ENCODE measurements at regions not wholly inside any gene's neighbourhood (a gene's known extent, or its start where the extent isn't known, plus 50 kb on each side); places are given as distances from the start of the nearest gene placed in this dataset.

DNA sequence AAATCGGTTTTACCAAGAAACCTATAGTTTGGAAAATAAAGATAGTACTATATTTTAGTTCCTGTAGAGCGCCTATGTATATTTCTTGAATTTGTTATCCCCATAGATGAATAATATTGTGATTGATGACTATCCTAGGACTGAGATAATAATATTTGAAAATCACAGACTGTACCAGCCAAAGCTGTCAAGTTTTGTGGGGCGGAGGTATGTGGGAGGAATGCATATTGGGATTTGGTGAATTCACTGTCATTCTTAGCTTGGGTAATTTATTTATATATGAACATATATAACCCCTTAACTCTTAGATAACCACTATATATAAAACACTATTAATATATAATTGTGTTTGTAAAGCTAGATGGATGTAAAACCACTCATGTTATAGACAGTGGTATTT lies 205.5 kb upstream of the ARSJ start:
- no peak for DNase-seq

DNA sequence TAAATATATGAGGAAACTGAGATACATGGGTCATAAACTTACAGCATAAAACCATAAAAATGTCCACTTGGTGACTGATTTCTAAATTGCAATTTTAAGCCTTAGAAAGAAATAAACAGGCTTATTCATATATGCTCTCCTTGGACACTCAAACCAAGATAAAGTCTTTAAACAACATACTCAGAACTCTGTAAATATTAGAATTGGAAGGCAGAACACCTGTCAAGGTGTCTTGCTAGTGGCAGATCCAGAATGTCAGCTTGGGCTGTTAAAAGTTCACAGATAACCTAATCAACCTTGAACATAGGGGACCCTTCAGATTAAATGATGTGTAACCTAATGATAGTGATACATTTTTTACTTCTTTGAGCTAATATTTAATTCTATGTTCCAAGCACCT lies 208.1 kb upstream of the ARSJ start:
- DNase-seq, result no peak

DNA sequence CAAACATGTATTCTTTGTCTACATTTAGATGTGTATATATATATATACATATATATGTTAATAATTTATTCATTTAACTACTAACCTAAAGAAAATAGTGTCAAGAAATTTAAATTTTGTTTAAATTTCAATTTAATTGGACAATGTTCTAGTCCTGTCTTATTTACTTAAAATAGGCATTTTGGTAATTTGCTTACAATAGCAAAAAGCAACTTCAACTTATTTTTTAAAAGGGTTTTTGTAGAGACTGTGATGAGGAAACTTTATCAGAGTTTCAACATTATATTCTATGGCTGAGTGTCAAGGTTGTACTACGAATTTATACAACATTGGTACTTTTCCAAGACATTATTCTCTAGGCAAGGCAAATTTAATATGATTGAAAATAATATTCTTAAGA lies 212.0 kb upstream of the ARSJ start:
- no peak for DNase-seq

DNA sequence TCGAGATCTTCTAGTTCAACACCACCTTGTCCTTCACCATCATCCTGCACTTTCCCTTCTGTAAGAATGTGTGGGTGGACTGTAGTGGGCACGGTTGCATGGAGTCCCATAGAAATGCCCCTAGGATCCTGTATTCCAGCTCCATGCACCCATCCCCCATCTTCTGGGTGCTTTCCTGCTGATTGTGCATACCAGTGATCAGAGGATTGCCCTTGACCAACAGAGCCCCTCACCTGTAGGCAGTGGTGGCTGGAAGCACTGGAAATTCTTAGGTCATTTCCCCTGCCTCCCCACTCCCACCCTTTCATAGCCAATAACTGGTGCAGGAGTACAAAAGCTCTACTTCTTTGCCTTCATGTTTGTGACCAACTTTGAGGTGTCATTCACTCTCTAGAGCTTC lies 213.4 kb upstream of the ARSJ start:
- no peak for DNase-seq

DNA sequence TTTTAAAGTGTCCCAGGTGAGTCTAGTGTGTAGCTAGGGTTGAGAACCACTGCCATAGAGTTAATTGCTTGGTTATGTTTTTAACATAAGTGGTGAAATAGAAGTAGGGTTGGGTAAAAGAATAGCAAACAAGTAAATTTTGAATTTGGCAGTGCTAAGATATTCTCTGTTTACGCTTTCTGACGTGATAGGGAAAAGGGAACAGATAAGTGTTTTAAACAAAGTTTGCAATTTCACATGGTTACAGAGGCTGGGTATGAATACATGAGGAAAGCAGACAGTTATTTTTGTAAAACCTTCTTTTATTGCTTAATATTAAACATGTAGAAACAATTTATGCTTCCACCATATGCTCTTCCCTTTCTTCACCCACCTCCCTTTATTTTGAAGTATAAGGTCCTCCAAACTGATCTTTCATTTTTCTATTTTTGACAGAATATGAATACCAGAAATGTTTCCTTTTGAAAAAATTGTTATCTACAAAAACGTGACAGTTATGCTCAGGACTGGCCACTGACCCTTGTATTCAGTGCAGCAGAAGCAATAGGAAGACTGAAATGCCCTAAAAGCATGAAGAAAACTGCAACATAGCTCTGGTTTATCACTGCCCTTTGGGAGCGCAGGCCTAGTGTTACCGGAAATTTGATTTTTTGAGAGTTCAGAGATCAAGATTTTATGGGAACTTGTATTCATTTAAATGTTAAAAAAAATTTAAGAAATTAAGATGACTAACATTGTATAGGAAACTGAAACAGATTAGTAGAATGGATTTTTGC lies 214.4 kb upstream of the ARSJ start:
- no peak for DNase-seq

DNA sequence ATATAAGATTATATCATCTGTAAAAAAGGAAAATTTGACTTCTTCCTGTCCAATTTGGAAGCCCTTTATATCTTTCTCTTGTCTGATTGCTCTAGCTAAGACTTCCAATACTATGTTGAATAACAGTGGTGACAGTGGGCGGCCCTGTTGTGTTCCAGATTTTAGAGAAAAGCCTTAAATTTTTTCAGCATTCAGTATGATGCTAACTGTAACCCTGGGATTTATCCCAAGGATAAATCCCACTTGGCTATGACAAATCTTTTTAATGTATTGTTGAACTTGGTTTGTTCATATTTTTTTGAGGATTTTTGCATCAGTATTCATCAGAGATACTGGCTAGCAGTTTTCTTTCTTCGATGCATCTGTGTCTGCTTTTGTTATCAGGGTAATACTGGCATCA lies 217.2 kb upstream of the ARSJ start:
- no peak for DNase-seq

DNA sequence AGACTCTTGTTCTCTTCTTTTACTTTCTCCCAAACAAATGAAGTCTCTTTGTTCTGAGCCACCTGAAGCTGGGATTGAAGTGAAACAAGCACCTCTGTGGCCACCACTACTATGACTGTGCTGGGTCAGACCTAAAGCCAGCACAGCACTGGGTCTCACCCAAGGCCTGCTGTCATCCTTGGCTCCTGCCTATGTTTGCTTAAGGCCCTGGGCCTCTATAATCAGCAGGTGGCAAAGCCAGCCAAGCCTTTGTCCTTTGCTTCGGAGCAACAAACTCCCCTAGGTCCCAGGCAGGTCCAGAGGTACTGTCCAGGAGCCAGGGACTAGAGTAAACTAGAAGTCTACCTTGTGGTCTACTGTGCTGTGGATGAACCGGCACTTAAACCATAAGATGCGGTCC lies 220.6 kb upstream of the ARSJ start:
- no peak for DNase-seq

DNA sequence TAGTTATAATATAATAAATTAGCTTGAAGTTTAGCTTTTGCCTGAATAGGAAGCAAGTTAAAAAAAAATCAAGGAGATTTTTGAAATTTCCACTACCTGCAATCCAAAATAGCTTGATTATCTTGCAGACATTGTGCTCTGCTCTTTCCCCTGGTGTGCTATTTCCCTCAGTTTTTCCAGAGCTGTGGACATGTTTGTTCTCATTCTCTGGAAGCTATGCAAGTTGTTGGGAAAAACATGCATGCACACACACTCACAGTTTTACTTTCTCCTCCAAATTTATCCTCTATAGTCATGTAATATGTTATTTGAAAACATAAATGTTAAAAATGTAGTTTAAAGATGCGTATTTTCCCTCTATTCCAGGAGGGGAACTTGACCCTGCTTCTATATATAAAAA lies 225.8 kb upstream of the ARSJ start:
- DNase-seq, result no peak

DNA sequence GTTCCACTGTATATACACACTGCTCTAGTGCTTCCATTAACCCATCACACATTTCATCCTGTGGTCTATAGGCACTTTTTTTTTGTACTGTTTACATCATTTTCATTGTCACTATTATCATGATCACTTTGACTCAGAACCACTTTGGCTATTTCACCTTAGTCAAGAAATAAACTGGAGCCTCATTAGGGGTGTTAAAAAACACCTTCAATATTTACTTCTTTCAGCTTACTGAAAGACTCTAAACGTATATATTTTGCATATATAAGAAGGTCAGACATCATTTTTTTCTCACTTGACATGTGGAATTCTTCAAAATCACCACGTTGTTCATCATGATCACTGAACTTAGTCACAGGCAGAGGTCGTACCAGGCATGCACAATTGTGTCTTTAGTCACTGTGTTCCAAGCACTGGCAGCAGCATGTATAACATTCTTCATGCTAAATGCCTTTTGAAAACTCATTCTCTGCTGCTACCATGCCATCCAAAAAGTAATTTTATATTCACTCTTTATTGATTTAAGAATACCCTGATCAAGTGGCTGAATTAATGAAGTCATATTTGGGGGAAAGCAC lies 229.2 kb upstream of the ARSJ start:
- no peak for DNase-seq

DNA sequence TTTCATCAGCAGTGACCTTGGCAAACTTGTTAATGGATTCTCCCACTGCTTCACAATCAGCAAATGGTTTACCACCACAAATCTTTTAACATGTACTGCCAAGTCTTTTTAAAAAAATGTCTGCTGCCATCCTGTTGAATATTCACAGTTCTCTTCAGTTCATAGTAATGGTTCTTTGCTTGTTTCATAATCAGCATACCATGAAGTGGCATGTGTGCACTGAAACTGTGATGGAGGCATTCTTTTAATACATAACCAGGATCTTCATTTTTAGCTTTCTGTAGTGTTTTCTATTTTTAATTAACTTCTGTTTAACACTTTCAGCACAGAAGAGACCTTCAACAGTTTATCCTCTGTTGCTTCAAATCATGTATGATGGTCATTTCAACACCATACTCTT lies 230.1 kb upstream of the ARSJ start:
- no peak for DNase-seq

DNA sequence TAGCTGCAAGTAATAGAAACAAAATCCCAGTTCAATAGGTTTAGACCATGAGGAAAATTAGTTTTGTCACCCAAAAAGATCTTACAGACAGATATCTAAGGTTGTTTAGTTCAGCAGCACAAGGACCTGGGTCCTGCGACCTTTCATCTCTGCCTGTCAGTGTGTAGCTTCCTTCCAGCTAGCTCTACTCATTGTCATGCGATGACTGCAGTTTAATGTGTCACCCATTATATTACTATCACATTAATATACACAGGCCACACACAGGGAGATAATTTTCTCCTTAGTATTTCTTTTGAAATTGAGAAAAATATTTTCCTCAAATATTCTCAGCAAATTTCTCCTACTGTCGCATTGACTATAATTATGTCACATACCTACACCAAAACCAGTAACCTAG lies 232.1 kb upstream of the ARSJ start:
- DNase-seq, result no peak

DNA sequence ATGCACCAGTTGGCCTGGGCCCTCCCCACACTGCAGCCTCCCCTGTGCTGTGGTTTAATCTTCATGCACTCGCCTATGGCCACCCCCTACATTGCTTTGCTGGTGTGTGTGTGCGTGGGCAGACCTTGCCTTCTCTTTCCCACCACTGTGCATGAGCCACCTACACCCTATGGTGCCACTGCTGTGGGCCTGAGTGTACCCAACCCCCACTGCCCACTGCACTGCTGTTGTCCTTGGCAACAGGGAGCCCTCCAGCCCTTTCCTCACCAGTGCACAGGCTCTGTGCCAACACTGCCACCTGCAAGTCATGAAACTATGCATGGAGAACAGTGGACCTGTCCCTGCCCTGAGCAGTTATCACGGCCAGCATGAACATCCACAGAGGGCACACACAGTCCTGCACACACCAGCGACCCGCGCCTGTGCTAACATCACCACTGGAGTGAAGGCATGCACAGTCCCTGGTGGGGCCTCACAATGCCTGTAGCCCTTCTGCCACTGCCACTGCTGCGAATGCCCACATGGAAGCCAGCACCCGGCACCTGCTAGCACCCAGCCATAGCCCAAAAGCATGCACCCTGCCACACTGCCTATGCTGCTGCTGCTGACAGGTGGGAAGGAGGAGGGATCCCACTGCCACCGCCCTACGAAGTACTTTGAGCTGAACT lies 237.8 kb upstream of the ARSJ start:
- no peak for DNase-seq

DNA sequence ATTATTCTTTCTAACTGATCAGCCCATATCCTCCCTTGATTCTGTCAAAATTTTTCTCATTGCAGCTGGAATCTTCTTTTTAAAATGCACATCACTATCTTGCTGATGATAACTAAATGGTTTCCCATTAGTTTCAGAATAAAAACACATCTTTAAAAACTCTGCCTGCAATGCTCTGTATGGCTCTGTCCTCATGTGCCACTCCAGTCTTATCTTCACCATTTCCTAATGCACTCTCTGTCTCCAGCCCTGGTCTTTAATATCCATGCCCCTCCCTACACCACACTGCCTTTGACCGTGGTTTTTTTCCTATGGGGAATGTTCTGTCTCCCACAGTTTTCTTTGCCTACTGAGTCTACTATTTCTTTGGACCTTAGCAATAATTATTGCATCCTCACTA lies 244.1 kb upstream of the ARSJ start:
- DNase-seq, result no peak

DNA sequence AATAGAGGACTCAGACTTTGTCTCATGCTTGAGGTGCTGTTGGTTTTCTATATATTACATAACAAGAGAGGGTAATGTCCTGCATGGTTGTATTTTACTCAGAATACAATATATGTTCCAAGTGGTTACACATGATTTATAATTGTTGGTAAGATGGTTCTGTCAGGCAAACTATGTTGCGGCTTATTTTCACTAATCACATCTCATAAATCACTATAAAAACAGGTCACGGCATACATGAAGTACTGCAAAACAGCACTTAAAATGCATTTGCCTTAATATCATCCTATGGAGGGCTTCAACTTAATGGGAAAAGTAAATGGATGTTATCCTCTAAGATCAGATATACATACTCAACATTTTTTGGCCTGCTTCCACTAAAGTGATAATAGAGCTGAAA lies 246.0 kb upstream of the ARSJ start:
- DNase-seq, result no peak

DNA sequence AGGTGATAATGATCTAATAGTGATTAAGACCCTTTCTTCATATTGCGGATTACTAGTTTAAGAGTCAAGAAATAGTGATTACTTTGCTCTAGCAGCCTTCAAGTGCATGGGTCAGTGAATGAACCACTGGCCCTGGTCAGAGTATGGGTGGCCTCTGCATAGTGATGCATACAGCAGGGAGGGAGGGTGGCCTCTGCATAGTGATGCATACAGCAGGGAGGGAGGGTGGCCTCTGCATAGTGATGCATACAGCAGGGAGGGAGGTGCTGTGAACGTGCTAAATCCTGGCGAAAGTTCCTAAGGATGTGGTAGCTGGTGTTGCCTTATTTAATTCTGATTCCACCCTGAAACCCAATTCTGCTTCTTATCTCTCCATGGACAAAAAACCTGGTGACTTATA lies 246.7 kb upstream of the ARSJ start:
- no peak for DNase-seq

DNA sequence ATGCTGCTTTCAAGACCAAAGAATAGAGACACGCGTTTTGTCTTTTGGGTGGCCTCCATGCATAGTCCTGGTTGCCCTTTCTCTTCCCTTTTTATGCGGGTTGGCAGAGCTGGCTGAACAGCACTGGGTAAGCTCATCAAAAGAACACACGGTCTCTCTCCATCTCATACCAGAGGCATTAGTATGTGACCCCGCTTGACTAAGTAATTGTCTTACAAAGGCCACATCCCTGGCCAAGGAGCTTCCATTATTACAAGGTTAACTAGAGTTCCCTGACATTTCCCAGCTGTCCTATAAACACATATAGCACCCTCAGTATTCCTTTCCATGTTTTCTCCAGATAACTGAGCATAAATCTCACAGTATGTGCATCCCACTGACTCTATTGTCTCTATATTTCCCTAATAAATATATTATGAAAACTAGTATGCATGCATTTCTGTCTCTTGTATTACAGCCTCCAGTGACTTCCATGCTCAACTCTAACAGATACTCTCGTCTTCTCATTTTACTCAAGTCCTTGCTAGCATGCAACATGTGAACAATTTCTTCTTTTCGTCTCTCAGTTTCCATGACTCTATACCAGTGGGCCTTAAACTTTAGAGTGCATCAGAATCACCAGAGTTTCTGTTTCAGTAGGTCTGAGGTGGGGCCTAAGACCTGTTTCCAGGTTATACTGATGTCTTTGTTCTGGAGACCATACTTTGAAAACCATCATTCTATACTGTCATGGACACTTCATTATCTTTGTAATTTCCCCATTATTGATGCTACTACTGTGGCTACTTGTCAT lies 247.7 kb upstream of the ARSJ start:
- DNase-seq, result no peak

DNA sequence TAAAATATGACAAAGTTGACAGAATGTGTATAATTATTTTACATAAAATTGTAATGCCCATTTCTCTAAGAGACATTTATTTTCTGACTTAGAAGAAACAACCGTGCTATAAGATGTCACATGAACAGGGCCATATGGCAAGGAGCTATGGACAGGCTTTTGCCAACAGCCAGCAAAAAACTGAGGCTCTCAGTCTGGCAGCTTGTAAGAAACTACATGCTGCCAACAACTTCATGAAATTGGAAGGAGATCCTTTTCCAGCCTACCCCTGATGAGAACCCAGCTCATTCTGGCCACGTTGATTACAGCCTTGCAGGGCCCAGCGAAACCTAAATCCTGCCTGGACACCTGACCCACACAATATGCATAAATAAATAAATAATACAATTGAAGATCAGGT lies 250.3 kb upstream of the ARSJ start:
- DNase-seq, result no peak

DNA sequence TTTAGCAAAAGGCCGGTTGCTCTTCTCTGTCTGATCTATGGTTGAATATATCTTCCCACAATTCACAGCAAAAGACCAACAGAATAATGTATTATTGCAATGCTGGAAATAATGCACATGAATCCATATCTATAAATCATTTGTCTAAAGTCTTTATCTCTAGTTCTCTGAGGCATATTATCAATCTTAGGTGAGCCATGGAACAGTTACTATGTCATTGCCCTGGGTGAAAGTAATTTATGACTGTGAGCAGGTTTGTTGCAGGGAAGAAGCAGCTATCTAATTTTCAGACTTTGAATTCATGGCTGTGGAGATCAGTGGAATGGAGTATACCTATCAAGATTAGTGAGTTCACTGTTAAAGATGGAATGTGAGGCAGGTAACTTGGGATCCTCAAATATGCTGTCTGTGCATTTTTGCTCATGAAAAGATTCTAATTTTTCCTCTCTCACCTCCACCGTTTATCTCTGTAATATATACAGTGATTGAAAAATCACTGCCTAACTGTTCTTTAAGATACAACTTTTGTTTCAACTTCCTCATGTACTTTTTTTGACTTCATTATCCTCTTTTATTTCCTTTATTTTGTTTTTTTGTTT lies 256.8 kb upstream of the ARSJ start:
- no peak for DNase-seq

DNA sequence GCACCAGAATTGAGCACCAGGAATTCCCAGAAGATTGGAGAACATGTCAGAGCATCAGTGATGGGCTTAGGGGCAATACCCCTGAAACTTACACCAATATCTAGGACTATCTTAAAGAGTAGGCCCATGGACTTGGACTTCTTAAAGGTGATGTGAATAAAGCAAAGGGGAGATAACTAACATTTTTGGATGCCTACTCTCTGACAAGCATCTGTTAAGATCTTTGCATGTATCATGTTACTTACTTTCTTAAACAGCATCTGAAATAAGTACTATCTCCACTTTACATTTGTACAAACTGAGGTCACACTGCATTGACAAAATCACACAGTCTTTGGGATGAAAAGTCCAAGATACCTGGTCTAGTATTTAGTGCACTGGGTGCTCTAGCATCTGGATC lies 258.6 kb upstream of the ARSJ start:
- no peak for DNase-seq

DNA sequence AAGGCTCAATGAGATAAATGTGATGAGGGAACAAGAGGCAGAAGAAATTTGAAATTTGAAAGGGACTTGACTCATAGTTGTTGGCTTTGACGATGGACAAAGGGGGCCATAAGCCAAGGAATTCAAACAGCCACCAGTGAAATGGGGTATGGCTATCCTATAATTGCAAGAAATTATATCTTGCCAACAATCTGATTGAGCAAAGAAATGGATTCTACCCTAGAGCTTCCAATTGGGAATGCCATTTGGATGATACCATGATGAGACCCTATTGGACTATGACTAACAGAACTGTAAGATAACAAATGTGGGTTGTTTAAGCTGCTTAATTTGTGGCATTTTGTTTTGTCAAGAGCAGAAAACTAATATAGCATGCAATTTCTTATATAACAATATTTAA lies 270.1 kb upstream of the ARSJ start:
- no peak for DNase-seq

DNA sequence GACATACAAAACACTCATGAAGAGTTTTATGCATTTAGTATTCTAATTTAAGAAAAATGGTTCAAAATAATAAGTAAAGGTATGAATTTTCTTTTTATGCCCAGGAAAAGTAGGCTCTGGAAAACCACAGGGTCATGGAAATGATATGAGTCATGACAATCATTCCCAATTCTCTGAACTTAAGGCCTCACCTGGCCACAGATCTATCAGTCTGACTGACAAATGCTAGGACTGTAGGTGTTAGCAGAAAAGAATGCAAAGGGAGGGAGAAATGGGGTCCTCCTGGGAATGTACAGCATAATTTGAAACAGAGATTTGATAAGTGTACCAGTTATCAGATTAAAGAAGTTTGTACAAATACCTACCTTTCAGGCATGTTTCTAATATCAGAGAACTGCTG lies 270.5 kb upstream of the ARSJ start:
- no peak for DNase-seq

DNA sequence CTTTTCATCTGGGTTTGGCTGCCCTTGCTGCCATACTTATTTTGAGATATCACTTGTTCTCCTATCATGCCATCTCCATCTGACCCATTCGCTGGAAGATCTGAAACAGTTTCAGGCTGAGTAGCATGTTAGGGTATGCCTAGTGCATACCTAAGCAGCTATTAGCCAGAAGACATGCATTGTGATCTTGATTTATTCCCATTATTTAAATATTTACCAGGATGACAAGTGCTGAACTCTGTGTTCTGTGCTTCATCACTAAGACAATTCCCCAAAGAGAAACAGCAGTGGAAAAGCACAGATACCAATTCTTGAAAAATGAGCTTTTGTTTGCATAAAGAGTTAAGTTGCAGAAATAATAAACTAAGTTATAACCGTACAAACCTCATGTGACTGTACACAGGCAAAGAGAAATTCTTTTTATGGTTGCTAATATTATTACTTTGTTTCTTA lies 271.0 kb upstream of the ARSJ start:
- no peak for DNase-seq

DNA sequence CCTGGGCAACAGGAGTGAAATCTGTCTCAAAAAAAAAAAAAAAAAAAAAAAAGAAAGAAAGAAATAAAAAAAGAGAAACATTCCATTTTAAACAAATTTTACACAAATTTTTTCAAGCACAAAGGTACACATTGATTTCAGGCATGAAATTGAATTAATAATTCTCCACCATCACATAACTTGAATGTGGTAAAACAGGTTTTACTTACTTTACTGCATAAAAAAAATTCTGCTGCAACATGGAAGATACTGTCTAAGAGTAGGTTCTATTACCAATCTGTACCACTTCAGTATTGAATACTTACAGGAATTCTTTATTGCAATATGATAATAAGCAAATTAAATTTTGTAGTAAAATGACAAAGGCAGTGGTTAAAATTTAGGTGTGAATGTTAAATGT lies 271.6 kb upstream of the ARSJ start:
- DNase-seq, result no peak

All from inflammatory macrophage treated with lipopolysaccharide for 1 hour (primary cell).